DND-41 (cell line): ENCODE measurements at regions not wholly inside any gene's neighbourhood (a gene's known extent, or its start where the extent isn't known, plus 50 kb on each side); places are given as distances from the start of the nearest gene placed in this dataset.

ENCODE experiments used
- EZH2 ChIP-seq: IDR thresholded peaks from 3 replicates; pipeline ENCODE4 v1.6.1; 2012; ENCODE audit warnings: borderline replicate concordance, low read depth, mild to moderate bottlenecking, moderate library complexity, low read length, inconsistent platforms; ENCODE audit not compliant: severe bottlenecking
- TF ChIP-seq, protein P1 (sequence below): IDR thresholded peaks from 2 replicates; pipeline ENCODE4 v1.5.1; 2012; ENCODE audit warnings: borderline replicate concordance, low read length, moderate library complexity, mild to moderate bottlenecking; ENCODE audit not compliant: poor library complexity, severe bottlenecking; ENCODE audit errors: extremely low read depth

- TF ChIP-seq, protein P1, sequence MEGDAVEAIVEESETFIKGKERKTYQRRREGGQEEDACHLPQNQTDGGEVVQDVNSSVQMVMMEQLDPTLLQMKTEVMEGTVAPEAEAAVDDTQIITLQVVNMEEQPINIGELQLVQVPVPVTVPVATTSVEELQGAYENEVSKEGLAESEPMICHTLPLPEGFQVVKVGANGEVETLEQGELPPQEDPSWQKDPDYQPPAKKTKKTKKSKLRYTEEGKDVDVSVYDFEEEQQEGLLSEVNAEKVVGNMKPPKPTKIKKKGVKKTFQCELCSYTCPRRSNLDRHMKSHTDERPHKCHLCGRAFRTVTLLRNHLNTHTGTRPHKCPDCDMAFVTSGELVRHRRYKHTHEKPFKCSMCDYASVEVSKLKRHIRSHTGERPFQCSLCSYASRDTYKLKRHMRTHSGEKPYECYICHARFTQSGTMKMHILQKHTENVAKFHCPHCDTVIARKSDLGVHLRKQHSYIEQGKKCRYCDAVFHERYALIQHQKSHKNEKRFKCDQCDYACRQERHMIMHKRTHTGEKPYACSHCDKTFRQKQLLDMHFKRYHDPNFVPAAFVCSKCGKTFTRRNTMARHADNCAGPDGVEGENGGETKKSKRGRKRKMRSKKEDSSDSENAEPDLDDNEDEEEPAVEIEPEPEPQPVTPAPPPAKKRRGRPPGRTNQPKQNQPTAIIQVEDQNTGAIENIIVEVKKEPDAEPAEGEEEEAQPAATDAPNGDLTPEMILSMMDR, result no peak
- no peak for TF ChIP-seq EZH2
Observed at GRCh38 chr9:17993024-17993423, 414.2 kb downstream of the SH3GL2 start.
